Panc1 (cell line): ENCODE measurements at regions not wholly inside any gene's neighbourhood (a gene's known extent, or its start where the extent isn't known, plus 50 kb on each side); places are given as distances from the start of the nearest gene placed in this dataset.

ENCODE experiments used
- ATAC-seq: fragments of 200-7000 bp; cut with Tn5 transposase; 2 replicates; pipeline ENCODE4 v1.9.1; 2020; ENCODE audit warnings: mild to moderate bottlenecking, moderate library complexity
- BruUV-seq: library from RNA; stranded (reverse); fragments of 400-500 nt; replicated peaks from 2 replicates; lab custom pipeline; 2021; lab: Mats Ljungman, UMichigan
- CTCF ChIA-PET: fragments of 300-600 bp; sonication (Branson Sonifier 250); formaldehyde crosslinking; loops from one replicate; lab custom pipeline; 2022; ENCODE audit warnings: antibody characterized with exemption; lab: Charles Lee
- POLR2A ChIA-PET: fragments of 300-600 bp; sonication (Branson Sonifier 250); formaldehyde crosslinking; loops from one replicate; lab custom pipeline; 2022; ENCODE audit warnings: antibody characterized with exemption; lab: Charles Lee
- DNase-seq: peaks from one replicate; pipeline ENCODE4 v3.0.0-alpha.2; 2010; ENCODE audit warnings: low read depth, low spot score
- H3K27ac ChIP-seq: 2 replicates; pipeline ENCODE4 v1.5.1; 2011; ENCODE audit warnings: mild to moderate bottlenecking, low read length, inconsistent platforms
- H3K27me3 ChIP-seq: fragments of 200-500 bp; sonication (Bioruptor generic); 2 replicates; pipeline ENCODE4 v1.6.0; 2014; ENCODE audit warnings: low read length, inconsistent platforms; ENCODE audit not compliant: control insufficient read depth, insufficient read depth
- H3K36me3 ChIP-seq: fragments of 200-500 bp; sonication (Bioruptor generic); 2 replicates; pipeline ENCODE4 v1.5.1; 2014; ENCODE audit warnings: inconsistent platforms, mild to moderate bottlenecking, low read length, moderate library complexity; ENCODE audit not compliant: control insufficient read depth, insufficient read depth
- H3K4me1 ChIP-seq: 2 replicates; pipeline ENCODE4 v1.5.1; 2011; ENCODE audit warnings: inconsistent platforms, mild to moderate bottlenecking, low read length, moderate library complexity; ENCODE audit not compliant: control insufficient read depth, insufficient read depth
- H3K4me3 ChIP-seq, 2 experiments: 2 replicates each; pipeline ENCODE4 v1.5.1; 2011 to 2012; ENCODE audit warnings: low read depth in 2 of 2, low read length in 2 of 2, mild to moderate bottlenecking in 2 of 2, inconsistent platforms in 1 of 2, moderate library complexity in 1 of 2
- H3K9me3 ChIP-seq: fragments of 200-500 bp; sonication (Bioruptor generic); 2 replicates; pipeline ENCODE4 v1.5.1; 2014; ENCODE audit warnings: low read depth, mild to moderate bottlenecking, inconsistent platforms, low read length, moderate library complexity; ENCODE audit not compliant: control insufficient read depth, insufficient read depth
- POLR2AphosphoS5 ChIP-seq: IDR thresholded peaks from 2 replicates; pipeline ENCODE4 v1.6.1; 2012; ENCODE audit warnings: mild to moderate bottlenecking, low read depth, low read length, moderate library complexity
- SIN3A ChIP-seq: IDR thresholded peaks from 2 replicates; pipeline ENCODE4 v1.6.1; 2012; ENCODE audit warnings: low read depth, mild to moderate bottlenecking, low read length, moderate library complexity, borderline replicate concordance; ENCODE audit not compliant: insufficient read depth
- TCF7L2 ChIP-seq: IDR thresholded peaks from 2 replicates; pipeline ENCODE4 v1.6.1; 2011; ENCODE audit warnings: mild to moderate bottlenecking, low read depth, low read length, inconsistent platforms
- in situ Hi-C: cut with HindIII; loops from 2 replicates; pipeline ENCODE4 v1.10.0; 2016; ENCODE audit warnings: low sequenced_read_pairs, low pct_unique_long_range_greater_than_20kb
- intact Hi-C: fragments of 100-400 bp; cut with micrococcal nuclease; formaldehyde crosslinking; loops from one replicate; pipeline ENCODE4 v1.10.0; 2022; ENCODE audit not compliant: unreplicated experiment
- TF ChIP-seq, protein P1 (sequence below), 2 experiments: IDR thresholded peaks; 2 replicates each; pipeline ENCODE4 v1.6.1; 2011 to 2012; ENCODE audit warnings: low read depth in 2 of 2, control low read depth in 1 of 2, low read length in 1 of 2, mild to moderate bottlenecking in 1 of 2, moderate library complexity in 1 of 2; ENCODE audit not compliant: insufficient read depth in 1 of 2
- TF ChIP-seq, protein P2 (sequence below): fragments of 450-650 bp; IDR thresholded peaks from 2 replicates; pipeline ENCODE4 v1.5.1; 2017; ENCODE audit warnings: mild to moderate bottlenecking

DNA sequence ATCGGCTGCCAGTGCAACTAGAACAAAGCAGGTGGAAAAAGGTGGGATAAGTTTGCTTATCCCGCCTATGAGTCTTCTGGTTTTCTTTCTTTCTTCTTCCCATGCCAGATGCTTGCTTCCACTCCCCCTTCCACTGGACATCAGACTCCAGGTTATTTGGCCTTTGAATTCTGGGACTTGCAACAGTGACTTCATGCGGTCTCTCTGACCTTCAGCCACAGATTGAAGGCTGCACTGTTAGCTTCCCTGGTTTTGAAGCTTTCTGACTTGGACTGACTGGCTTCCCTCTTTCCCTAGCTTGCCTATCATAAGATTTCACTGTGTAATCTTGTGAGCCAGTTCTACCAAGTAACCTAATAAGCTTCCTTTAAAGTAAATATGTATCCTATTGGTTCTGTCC, 878.4 kb upstream of the GJE1 start:
- no peaks in the 10 kb centered on the region for H3K27me3 ChIP-seq
- intact Hi-C loops (no loop called here), in situ Hi-C loops (no loop called here)
- H3K4me3 ChIP-seq = no peak overlapping the region
- ATAC-seq = no peak
- ChIA-PET POLR2A (no interaction called here), CTCF (no interaction called here)
- BruUV-seq = no TSS peak
- H3K9me3 ChIP-seq = no peaks in the 10 kb centered on the region
- no peak for DNase-seq
- H3K36me3 ChIP-seq = no peaks in the 10 kb centered on the region; the same call in 1 of the 2 replicates
- no peak overlapping the region for H3K27ac ChIP-seq
- TF ChIP-seq POLR2AphosphoS5 (no peak), SIN3A (no peak), TCF7L2 (no peak)
- TF ChIP-seq, protein P1, sequence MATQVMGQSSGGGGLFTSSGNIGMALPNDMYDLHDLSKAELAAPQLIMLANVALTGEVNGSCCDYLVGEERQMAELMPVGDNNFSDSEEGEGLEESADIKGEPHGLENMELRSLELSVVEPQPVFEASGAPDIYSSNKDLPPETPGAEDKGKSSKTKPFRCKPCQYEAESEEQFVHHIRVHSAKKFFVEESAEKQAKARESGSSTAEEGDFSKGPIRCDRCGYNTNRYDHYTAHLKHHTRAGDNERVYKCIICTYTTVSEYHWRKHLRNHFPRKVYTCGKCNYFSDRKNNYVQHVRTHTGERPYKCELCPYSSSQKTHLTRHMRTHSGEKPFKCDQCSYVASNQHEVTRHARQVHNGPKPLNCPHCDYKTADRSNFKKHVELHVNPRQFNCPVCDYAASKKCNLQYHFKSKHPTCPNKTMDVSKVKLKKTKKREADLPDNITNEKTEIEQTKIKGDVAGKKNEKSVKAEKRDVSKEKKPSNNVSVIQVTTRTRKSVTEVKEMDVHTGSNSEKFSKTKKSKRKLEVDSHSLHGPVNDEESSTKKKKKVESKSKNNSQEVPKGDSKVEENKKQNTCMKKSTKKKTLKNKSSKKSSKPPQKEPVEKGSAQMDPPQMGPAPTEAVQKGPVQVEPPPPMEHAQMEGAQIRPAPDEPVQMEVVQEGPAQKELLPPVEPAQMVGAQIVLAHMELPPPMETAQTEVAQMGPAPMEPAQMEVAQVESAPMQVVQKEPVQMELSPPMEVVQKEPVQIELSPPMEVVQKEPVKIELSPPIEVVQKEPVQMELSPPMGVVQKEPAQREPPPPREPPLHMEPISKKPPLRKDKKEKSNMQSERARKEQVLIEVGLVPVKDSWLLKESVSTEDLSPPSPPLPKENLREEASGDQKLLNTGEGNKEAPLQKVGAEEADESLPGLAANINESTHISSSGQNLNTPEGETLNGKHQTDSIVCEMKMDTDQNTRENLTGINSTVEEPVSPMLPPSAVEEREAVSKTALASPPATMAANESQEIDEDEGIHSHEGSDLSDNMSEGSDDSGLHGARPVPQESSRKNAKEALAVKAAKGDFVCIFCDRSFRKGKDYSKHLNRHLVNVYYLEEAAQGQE (IDR thresholded peaks at IDR 0.05; ENCODE audit: insufficient read depth in 1 of 2, low read depth in 2 of 2, low read length in 1 of 2) = no peak
- TF ChIP-seq, protein P2, sequence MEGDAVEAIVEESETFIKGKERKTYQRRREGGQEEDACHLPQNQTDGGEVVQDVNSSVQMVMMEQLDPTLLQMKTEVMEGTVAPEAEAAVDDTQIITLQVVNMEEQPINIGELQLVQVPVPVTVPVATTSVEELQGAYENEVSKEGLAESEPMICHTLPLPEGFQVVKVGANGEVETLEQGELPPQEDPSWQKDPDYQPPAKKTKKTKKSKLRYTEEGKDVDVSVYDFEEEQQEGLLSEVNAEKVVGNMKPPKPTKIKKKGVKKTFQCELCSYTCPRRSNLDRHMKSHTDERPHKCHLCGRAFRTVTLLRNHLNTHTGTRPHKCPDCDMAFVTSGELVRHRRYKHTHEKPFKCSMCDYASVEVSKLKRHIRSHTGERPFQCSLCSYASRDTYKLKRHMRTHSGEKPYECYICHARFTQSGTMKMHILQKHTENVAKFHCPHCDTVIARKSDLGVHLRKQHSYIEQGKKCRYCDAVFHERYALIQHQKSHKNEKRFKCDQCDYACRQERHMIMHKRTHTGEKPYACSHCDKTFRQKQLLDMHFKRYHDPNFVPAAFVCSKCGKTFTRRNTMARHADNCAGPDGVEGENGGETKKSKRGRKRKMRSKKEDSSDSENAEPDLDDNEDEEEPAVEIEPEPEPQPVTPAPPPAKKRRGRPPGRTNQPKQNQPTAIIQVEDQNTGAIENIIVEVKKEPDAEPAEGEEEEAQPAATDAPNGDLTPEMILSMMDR = no peak
- H3K4me1 ChIP-seq = no peaks in the 10 kb centered on the region

DNA sequence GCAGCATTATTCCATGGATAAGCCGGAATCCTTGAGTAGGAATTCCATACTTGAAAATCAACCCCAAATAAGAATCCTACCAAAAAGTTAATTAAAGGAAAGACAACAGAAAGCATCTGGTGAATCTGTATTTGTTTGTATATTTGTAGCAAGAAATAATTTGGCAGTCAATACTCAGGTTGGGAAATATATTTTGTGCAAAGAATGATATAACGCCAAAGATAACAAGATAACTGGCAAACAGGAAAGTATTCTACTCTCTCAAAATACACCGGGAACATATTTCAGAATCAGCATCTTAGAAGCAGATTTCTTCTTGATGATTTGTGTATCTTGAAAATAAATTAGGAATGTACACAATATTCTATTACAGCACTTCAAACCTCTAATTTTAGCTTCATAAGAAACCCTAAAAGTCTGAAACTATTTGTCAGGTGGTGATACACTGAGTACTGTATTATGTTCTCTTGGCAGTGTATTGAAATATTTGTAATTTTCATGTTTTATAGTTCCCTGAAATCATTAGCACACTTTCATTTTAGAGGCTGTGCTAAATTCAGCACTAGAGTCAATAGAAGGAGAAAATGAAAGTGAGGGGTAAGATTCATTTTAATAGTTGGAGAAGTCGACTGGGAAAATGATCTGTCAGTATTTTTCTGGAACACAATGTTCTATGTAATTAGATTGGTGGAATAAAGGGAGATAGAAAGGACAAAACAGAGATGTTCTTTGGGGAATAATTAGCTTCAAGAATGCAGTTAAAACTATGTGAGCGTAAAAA, 879.7 kb upstream of the GJE1 start:
- intact Hi-C loops = no loop called here
- TF ChIP-seq, protein P1 (IDR thresholded peaks at IDR 0.05; ENCODE audit: insufficient read depth in 1 of 2, low read depth in 2 of 2, low read length in 1 of 2) = no peak
- TF ChIP-seq, protein P2 = no peak
- TF ChIP-seq POLR2AphosphoS5 (no peak), SIN3A (no peak), TCF7L2 (no peak)
- Histone ChIP-seq H3K36me3 (no peaks in the 10 kb centered on the region; the same call in 1 of the 2 replicates), H3K4me3 (no peak overlapping the region), H3K27ac (no peak overlapping the region; the same call in 1 of the 2 replicates), H3K4me1 (no peaks in the 10 kb centered on the region), H3K9me3 (no peaks in the 10 kb centered on the region), H3K27me3 (no peaks in the 10 kb centered on the region)
- DNase-seq (no peak), ATAC-seq (no peak)
- CTCF ChIA-PET = no interaction called here
- in situ Hi-C loops = no loop called here
- POLR2A ChIA-PET = no interaction called here
- no TSS peak for BruUV-seq
